AG09309 (cell line): ENCODE measurements at regions not wholly inside any gene's neighbourhood (a gene's known extent, or its start where the extent isn't known, plus 50 kb on each side); places are given as distances from the start of the nearest gene placed in this dataset.

Source experiments
- DNase-seq: peaks from one replicate; pipeline ENCODE4 v3.0.0-alpha.2; 2010; ENCODE audit warnings: low read depth
- H3K4me3 ChIP-seq: 2 replicates; pipeline ENCODE4 v1.5.1; 2011; ENCODE audit warnings: mild to moderate bottlenecking, low read depth, low read length, moderate library complexity; ENCODE audit not compliant: control insufficient read depth
- TF ChIP-seq, protein P1 (sequence below): IDR thresholded peaks from 2 replicates; pipeline ENCODE4 v1.5.1; 2011; ENCODE audit warnings: mild to moderate bottlenecking, low read depth, low read length, inconsistent platforms; ENCODE audit not compliant: insufficient read depth, control insufficient read depth; ENCODE audit errors: missing control alignments

DNA sequence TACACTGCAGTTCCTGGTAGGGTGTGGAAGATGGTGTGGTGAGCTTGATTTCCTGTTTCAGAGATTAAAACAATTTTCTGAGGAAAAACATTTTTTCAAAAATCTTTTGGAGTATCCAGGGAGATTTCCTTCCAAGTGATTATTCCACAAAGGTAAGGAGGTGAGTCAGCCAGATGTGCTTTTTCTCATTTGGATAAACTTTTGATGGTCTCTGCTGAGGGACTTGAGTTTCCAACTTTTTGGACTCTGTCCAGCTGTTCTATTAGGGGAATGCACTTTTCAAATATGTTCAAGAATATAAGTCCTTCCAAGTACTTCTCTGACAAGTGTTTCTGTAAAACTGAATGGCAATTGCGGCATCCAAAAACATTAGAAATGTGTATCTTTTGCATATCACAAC, 628.8 kb upstream of the ADAMTS5 start:
- TF ChIP-seq, protein P1, sequence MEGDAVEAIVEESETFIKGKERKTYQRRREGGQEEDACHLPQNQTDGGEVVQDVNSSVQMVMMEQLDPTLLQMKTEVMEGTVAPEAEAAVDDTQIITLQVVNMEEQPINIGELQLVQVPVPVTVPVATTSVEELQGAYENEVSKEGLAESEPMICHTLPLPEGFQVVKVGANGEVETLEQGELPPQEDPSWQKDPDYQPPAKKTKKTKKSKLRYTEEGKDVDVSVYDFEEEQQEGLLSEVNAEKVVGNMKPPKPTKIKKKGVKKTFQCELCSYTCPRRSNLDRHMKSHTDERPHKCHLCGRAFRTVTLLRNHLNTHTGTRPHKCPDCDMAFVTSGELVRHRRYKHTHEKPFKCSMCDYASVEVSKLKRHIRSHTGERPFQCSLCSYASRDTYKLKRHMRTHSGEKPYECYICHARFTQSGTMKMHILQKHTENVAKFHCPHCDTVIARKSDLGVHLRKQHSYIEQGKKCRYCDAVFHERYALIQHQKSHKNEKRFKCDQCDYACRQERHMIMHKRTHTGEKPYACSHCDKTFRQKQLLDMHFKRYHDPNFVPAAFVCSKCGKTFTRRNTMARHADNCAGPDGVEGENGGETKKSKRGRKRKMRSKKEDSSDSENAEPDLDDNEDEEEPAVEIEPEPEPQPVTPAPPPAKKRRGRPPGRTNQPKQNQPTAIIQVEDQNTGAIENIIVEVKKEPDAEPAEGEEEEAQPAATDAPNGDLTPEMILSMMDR, result no peak
- no peak for DNase-seq

DNA sequence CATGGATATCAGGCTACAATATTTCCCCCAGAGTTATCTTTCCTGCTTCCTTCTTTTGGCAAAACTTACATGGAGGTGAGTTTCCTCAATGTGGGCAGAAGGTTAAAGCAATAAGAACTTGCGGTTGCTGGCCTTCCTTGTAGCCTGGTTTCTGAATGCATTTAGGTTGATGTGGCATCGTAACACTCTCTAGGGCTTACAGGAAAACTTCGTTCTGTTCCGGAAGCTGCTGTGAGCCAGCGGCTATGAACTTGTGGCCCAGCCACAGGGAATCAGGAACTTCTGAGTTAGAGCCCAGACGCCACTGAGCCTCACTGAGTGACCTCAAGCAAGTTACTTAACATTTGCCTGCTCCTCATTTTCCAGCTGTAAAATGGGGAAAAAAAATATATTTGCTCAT, 623.4 kb upstream of the ADAMTS5 start:
- DNase-seq, result peak; percentile 84
- H3K4me3 ChIP-seq, result no peak overlapping the region
- TF ChIP-seq, protein P1, result no peak

More for the DNA sequence above, 628.8 kb upstream of the ADAMTS5 start:
- H3K4me3 ChIP-seq, result no peak overlapping the region

DNA sequence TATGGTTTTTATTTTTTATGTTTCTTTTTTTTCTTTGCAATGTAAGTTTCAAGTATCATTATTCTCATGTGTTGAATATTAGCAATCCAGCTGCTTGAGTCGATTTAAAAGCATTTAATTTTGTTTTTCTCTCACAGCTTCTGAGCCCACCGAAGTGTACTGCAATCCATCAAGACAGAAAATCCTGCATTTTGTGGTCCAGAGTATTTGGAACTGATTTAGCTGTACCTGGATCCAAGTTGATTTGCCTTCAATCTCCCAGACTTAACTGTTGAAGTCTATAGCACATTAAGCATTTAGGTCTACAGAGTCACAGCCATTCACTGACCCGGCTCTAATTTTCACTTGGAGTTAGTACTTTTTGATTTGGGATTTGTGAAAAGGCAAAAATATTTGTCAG, 622.9 kb upstream of the ADAMTS5 start:
- no peak for DNase-seq
- TF ChIP-seq, protein P1, result no peak
- H3K4me3 ChIP-seq, result no peak overlapping the region

DNA sequence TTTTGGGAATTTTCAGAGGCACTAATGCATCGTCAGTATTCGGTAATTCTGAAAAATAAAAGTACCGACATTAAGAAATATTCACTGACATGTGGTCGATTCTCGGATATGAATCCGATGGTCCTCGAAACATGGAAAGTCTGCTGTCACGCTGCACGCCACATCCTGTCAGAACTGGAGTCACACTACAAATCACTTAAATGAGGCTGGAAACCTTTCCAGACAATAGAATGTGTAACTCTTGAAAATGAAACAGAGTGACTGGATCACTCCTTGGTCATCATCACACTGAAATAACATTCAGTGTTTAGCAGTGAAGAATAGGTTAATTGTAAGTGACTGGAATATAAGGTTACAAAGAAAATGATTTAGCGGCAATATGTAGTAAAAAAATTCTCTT, 620.1 kb upstream of the ADAMTS5 start:
- TF ChIP-seq, protein P1, result no peak
- peak overlapping the region; percentile 11 for H3K4me3 ChIP-seq
- no peak for DNase-seq

DNA sequence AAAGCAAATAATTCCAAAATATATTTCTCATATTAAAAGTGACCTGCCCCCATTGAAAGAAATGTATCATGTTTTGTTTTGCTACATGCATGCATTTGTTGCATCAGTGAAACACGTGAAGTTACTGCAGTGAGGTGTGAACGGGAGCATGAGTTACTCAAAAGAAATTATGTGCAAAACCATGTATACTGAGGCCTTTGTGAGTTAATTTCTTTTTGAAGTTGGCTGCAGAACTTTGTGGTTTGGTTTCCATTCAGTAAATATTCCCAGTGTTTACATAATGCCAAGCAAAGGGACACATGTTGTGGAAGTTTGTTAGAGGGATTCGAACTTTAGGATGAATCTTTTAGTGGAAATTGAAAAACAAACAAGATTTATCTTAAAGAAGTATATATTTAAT, 619.4 kb upstream of the ADAMTS5 start:
- H3K4me3 ChIP-seq, result no peak overlapping the region
- TF ChIP-seq, protein P1, result no peak
- DNase-seq, result no peak

DNA sequence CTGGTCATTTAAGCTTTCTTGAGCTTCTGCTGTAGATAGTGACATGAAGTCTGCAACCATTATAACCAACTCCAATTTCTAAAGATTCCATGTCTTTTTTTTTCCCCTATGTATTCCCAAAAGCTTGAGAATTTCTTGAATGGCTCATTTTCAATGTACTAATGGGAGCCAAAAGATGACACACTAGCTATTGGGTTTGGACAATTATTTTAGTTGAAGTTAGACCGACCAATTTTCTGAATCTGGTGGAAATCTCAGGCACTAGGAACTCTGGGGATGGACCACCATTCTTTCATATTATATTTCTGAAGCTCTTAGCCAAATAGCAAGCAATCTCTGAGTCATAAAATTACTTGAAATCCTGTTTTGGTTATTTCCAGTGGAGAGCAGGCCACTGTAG, 617.4 kb upstream of the ADAMTS5 start:
- DNase-seq, result no peak
- TF ChIP-seq, protein P1, result no peak
- H3K4me3 ChIP-seq, result no peak overlapping the region

DNA sequence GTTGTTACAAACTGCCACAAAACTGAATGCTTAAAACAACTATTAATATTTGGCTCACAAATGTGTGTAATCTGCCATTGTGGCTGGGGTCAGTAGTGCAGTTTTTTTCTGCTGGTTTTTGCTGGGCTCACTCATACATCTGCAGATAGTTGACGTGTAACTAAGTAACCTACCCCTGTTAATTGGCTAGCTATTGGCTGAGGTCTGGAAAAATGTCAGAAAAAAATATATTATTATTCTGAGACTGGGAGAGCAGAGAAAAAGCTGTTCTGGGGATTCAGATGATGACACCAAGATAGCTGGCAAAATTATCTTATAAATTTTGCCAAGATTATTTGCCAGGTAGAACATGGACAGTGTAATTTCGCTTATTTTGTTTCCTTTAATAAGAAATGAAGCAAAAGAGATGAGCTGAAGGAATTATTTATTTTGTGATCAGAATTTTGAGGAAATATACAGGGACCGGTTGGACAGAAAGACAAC, 616.1 kb upstream of the ADAMTS5 start:
- H3K4me3 ChIP-seq, result no peak overlapping the region
- DNase-seq, result no peak
- TF ChIP-seq, protein P1, result no peak
